Upper lobe of left lung (tissue), 4 donors: ENCODE measurements at regions not wholly inside any gene's neighbourhood (a gene's known extent, or its start where the extent isn't known, plus 50 kb on each side); places are given as distances from the start of the nearest gene placed in this dataset.

Source experiments
- CTCF ChIP-seq, 6 experiments: fragments of 450-650 bp in 4 of 6; fragments of 200-600 bp in 2 of 6; sonication (generic) in 2 of 6; IDR thresholded peaks; one replicate each; pipeline ENCODE4 v1.5.1; 2016 to 2019; ENCODE audit warnings: antibody characterized with exemption in 6 of 6
- EP300 ChIP-seq, 4 donors: sonication (generic); formaldehyde crosslinking; IDR thresholded peaks; one replicate each; pipeline ENCODE4 v1.5.1; 2017; ENCODE audit warnings: antibody characterized with exemption in 4 of 4, control low read depth in 2 of 4
- POLR2A ChIP-seq, 4 donors: fragments of 450-650 bp; IDR thresholded peaks; one replicate each; pipeline ENCODE4 v1.5.1; 2016 to 2017; ENCODE audit warnings: antibody characterized with exemption in 4 of 4, mild to moderate bottlenecking in 2 of 4
- POLR2AphosphoS5 ChIP-seq, 2 donors: sonication (generic); formaldehyde crosslinking; IDR thresholded peaks; one replicate each; pipeline ENCODE4 v1.5.1; 2017; ENCODE audit warnings: antibody characterized with exemption in 2 of 2

GRCh38 chr4:176971576-176972115, 178.9 kb upstream of the VEGFC start:
- TF ChIP-seq CTCF (IDR thresholded peaks at IDR 0.05) (no peak), EP300 (IDR thresholded peaks at IDR 0.05) (no peak), POLR2A (IDR thresholded peaks at IDR 0.05) (no peak), POLR2AphosphoS5 (IDR thresholded peaks at IDR 0.05) (no peak)
